H9 (cell line): ENCODE measurements at regions not wholly inside any gene's neighbourhood (a gene's known extent, or its start where the extent isn't known, plus 50 kb on each side); places are given as distances from the start of the nearest gene placed in this dataset.

Source experiments
- DNase-seq: peaks from one replicate; pipeline ENCODE4 v3.0.0-alpha.2; 2017
- H2AFZ ChIP-seq: one replicate; pipeline ENCODE4 v1.6.1; 2013; ENCODE audit warnings: mild to moderate bottlenecking, low read length, control low read depth, moderate library complexity
- H2AK5ac ChIP-seq: 2 replicates; pipeline ENCODE4 v1.6.1; 2013; ENCODE audit warnings: low read length, control low read depth, mixed read lengths; ENCODE audit not compliant: insufficient read length
- H2BK120ac ChIP-seq: one replicate; pipeline ENCODE4 v1.6.1; 2013; ENCODE audit warnings: low read depth, mild to moderate bottlenecking, low read length, control low read depth, inconsistent platforms; ENCODE audit not compliant: poor library complexity, severe bottlenecking
- H2BK12ac ChIP-seq: 2 replicates; pipeline ENCODE4 v1.6.1; 2013; ENCODE audit warnings: low read length, control low read depth, mixed read lengths, low read depth; ENCODE audit not compliant: insufficient read length
- H2BK15ac ChIP-seq: 2 replicates; pipeline ENCODE4 v1.6.1; 2013; ENCODE audit warnings: low read depth, low read length, control low read depth
- H2BK20ac ChIP-seq: one replicate; pipeline ENCODE4 v1.6.1; 2013; ENCODE audit warnings: low read depth, mild to moderate bottlenecking, low read length, control low read depth, inconsistent platforms; ENCODE audit not compliant: poor library complexity, severe bottlenecking
- H2BK5ac ChIP-seq: 2 replicates; pipeline ENCODE4 v1.6.1; 2013; ENCODE audit warnings: low read length, control low read depth, mixed read lengths; ENCODE audit not compliant: insufficient read length
- H3K14ac ChIP-seq: 2 replicates; pipeline ENCODE4 v1.6.1; 2013; ENCODE audit warnings: low read length, control low read depth; ENCODE audit not compliant: insufficient read depth
- H3K18ac ChIP-seq: 2 replicates; pipeline ENCODE4 v1.6.1; 2013; ENCODE audit warnings: low read depth, mild to moderate bottlenecking, mixed read lengths, low read length, control low read depth; ENCODE audit not compliant: insufficient read length
- H3K23ac ChIP-seq: 2 replicates; pipeline ENCODE4 v1.6.1; 2013; ENCODE audit warnings: low read length, control low read depth, mixed read lengths, low read depth; ENCODE audit not compliant: insufficient read length
- H3K23me2 ChIP-seq: 2 replicates; pipeline ENCODE4 v1.6.1; 2013; ENCODE audit warnings: low read depth, mild to moderate bottlenecking, mixed read lengths, low read length, control low read depth; ENCODE audit not compliant: insufficient read length, poor library complexity, severe bottlenecking
- H3K27ac ChIP-seq: 2 replicates; pipeline ENCODE4 v1.5.1; 2013; ENCODE audit warnings: low read length, control low read depth, mixed read lengths, low read depth; ENCODE audit not compliant: insufficient read length
- H3K27me3 ChIP-seq: 2 replicates; pipeline ENCODE4 v1.6.1; 2013; ENCODE audit warnings: low read length, control low read depth, inconsistent platforms; ENCODE audit not compliant: insufficient read depth
- H3K4ac ChIP-seq: 2 replicates; pipeline ENCODE4 v1.6.1; 2013; ENCODE audit warnings: low read depth, mild to moderate bottlenecking, control low read depth, inconsistent platforms, low read length, moderate library complexity
- H3K4me1 ChIP-seq: 2 replicates; pipeline ENCODE4 v1.6.1; 2013; ENCODE audit warnings: low read length, control low read depth, inconsistent platforms; ENCODE audit not compliant: insufficient read depth
- H3K4me2 ChIP-seq: 2 replicates; pipeline ENCODE4 v1.6.1; 2013; ENCODE audit warnings: low read length, control low read depth, mixed read lengths; ENCODE audit not compliant: insufficient read length, insufficient read depth
- H3K56ac ChIP-seq: 2 replicates; pipeline ENCODE4 v1.6.1; 2013; ENCODE audit warnings: low read depth, mild to moderate bottlenecking, mixed read lengths, low read length, control low read depth; ENCODE audit not compliant: insufficient read length
- H3K79me1 ChIP-seq: 2 replicates; pipeline ENCODE4 v1.6.1; 2013; ENCODE audit warnings: low read depth, mild to moderate bottlenecking, moderate library complexity, low read length, control low read depth, inconsistent platforms; ENCODE audit not compliant: insufficient read depth, poor library complexity, severe bottlenecking
- H3K79me2 ChIP-seq: 2 replicates; pipeline ENCODE4 v1.6.1; 2013; ENCODE audit warnings: low read length, control low read depth, inconsistent platforms; ENCODE audit not compliant: insufficient read depth
- H3K9ac ChIP-seq: 2 replicates; pipeline ENCODE4 v1.6.1; 2013; ENCODE audit warnings: low read length, control low read depth, mixed read lengths; ENCODE audit not compliant: insufficient read length; ENCODE audit errors: extremely low read depth
- H3K9me3 ChIP-seq: one replicate; pipeline ENCODE4 v1.6.1; 2013; ENCODE audit warnings: low read depth, low read length, inconsistent platforms; ENCODE audit not compliant: control insufficient read depth
- H3T11ph ChIP-seq: one replicate; pipeline ENCODE4 v1.6.1; 2013; ENCODE audit warnings: mild to moderate bottlenecking, low read length, control low read depth, inconsistent platforms
- H4K20me1 ChIP-seq: one replicate; pipeline ENCODE4 v1.6.1; 2013; ENCODE audit not compliant: control insufficient read depth, insufficient read length, insufficient read depth
- H4K5ac ChIP-seq: 2 replicates; pipeline ENCODE4 v1.6.1; 2013; ENCODE audit warnings: low read depth, mild to moderate bottlenecking, mixed read lengths, low read length, control low read depth; ENCODE audit not compliant: insufficient read length
- H4K8ac ChIP-seq: replicated peaks from 2 replicates; pipeline ENCODE4 v1.6.1; 2013; ENCODE audit warnings: low read length, control low read depth, mixed read lengths, low read depth; ENCODE audit not compliant: insufficient read length
- H4K91ac ChIP-seq: 2 replicates; pipeline ENCODE4 v1.6.1; 2013; ENCODE audit warnings: low read depth, mild to moderate bottlenecking, moderate library complexity, mixed read lengths, low read length, control low read depth; ENCODE audit not compliant: insufficient read length
- H3K27ac Mint-ChIP-seq, 3 experiments: 2 replicates in 2 of 3; 3 replicates in 1 of 3; pipeline ENCODE4 v1.8.0; 2020 to 2021; ENCODE audit warnings: mixed read lengths in 3 of 3, mild to moderate bottlenecking in 1 of 3, moderate library complexity in 1 of 3
- H3K27me3 Mint-ChIP-seq: 2 replicates; pipeline ENCODE4 v1.8.0; 2021; ENCODE audit warnings: low read depth, mild to moderate bottlenecking, moderate library complexity, mixed read lengths
- H3K36me3 Mint-ChIP-seq, 3 experiments: 2 replicates in 2 of 3; 3 replicates in 1 of 3; pipeline ENCODE4 v1.8.0; 2020 to 2021; ENCODE audit warnings: low read depth in 3 of 3, mixed read lengths in 3 of 3; ENCODE audit not compliant: insufficient read depth in 1 of 3
- H3K4me1 Mint-ChIP-seq, 2 experiments: 2 replicates each; pipeline ENCODE4 v1.8.0; 2020; ENCODE audit warnings: mixed read lengths in 2 of 2
- H3K4me3 Mint-ChIP-seq, 2 experiments: 2 replicates in 1 of 2; 3 replicates in 1 of 2; pipeline ENCODE4 v1.8.0; 2020 to 2021; ENCODE audit warnings: mild to moderate bottlenecking in 2 of 2, mixed read lengths in 2 of 2, moderate library complexity in 1 of 2
- H3K9me3 Mint-ChIP-seq, 2 experiments: 2 replicates in 1 of 2; 3 replicates in 1 of 2; pipeline ENCODE4 v1.8.0; 2020; ENCODE audit warnings: mild to moderate bottlenecking in 2 of 2, mixed read lengths in 2 of 2, moderate library complexity in 1 of 2
- CTCF ChIP-seq: fragments of 200-600 bp; sonication (generic); conservative IDR thresholded peaks from 3 replicates; pipeline ENCODE4 v1.8.0; 2021; ENCODE audit warnings: antibody characterized with exemption, mild to moderate bottlenecking
- WGBS: extraction: QIAGEN DNeasy Blood & Tissue Kit; methylation state at CpG from one replicate; pipeline ENCODE4 v1.1.7; 2013; ENCODE audit warnings: missing lambda C conversion rate, low lambda C conversion rate, mixed read lengths; ENCODE audit not compliant: insufficient read length; ENCODE audit errors: extremely low coverage; 5-methylcytosine and 5-hydroxymethylcytosine counted together

- H2BK120ac ChIP-seq = no peak overlapping the region
- no CpG with 5 or more reads among the region's 2 CpGs for WGBS
- Mint-ChIP-seq H3K4me3 (no peak overlapping the region), H3K36me3 (no peaks in the 10 kb centered on the region), H3K27ac (no peak overlapping the region), H3K27me3 (peaks cover 2% of the 10 kb centered on the region; the same call in 1 of the 2 replicates), H3K4me1 (peaks cover 7 to 16% of the 10 kb centered on the region in 2 experiments), H3K9me3 (no peaks in the 10 kb centered on the region)
- H2AFZ ChIP-seq = no peak overlapping the region
- no peaks in the 10 kb centered on the region for H3K27me3 ChIP-seq
- no peak for TF ChIP-seq CTCF
- H3T11ph ChIP-seq = no peak overlapping the region
- H3K56ac ChIP-seq = no peak overlapping the region
- H3K79me2 ChIP-seq = no peaks in the 10 kb centered on the region
- no peaks in the 10 kb centered on the region for H4K20me1 ChIP-seq
- H2BK15ac ChIP-seq = no peak overlapping the region
- H3K23ac ChIP-seq = no peak overlapping the region
- H4K91ac ChIP-seq = no peak overlapping the region
- H2AK5ac ChIP-seq = no peak overlapping the region
- no peak overlapping the region for H2BK12ac ChIP-seq
- no peak overlapping the region for H3K27ac ChIP-seq
- H4K5ac ChIP-seq = no peak overlapping the region
- no peak overlapping the region for H3K4me2 ChIP-seq
- no peak overlapping the region for H2BK20ac ChIP-seq
- no peak overlapping the region for H4K8ac ChIP-seq
- no peak overlapping the region for H3K9ac ChIP-seq
- H3K23me2 ChIP-seq = no peaks in the 10 kb centered on the region
- no peaks in the 10 kb centered on the region for H3K79me1 ChIP-seq
- no peaks in the 10 kb centered on the region for H3K9me3 ChIP-seq
- DNase-seq = no peak
- no peak overlapping the region for H3K4ac ChIP-seq
- no peak overlapping the region for H3K14ac ChIP-seq
- no peak overlapping the region for H2BK5ac ChIP-seq
- H3K18ac ChIP-seq = no peak overlapping the region
- no peaks in the 10 kb centered on the region; the same call in 1 of the 2 replicates for H3K4me1 ChIP-seq
These were observed 50.9 kb upstream of the TMEM164 start for GRCh38 chrX:109952050-109952449.
